Gastrocnemius medialis (tissue), 4 donors: ENCODE measurements at regions not wholly inside any gene's neighbourhood (a gene's known extent, or its start where the extent isn't known, plus 50 kb on each side); places are given as distances from the start of the nearest gene placed in this dataset.
A peak's percentile ranks its signal among the peaks of the same experiment; 100 is the strongest.

Experiments used
- ATAC-seq, 2 donors: fragments of 150-250 bp; one replicate each; pipeline ENCODE4 v1.9.1; 2016
- DNase-seq, 2 donors: peaks; one replicate each; pipeline ENCODE4 v3.0.0-alpha.2; 2019
- H3K27ac ChIP-seq, 4 donors: fragments of 200-600 bp; sonication (generic); 1 replicate in 1 of 4; 2 replicates in 3 of 4; pipeline ENCODE4 v1.5.1; 2016 to 2018; ENCODE audit warnings: mild to moderate bottlenecking in 2 of 4, moderate library complexity in 1 of 4
- H3K27me3 ChIP-seq, 3 donors: fragments of 200-600 bp; sonication (generic) in 2 of 3; 1 replicate in 1 of 3; 2 replicates in 2 of 3; pipeline versions ENCODE4 v1.5.1 to v1.6.0; 2016 to 2019; ENCODE audit warnings: mild to moderate bottlenecking in 1 of 3, moderate library complexity in 1 of 3
- H3K36me3 ChIP-seq, 2 donors: fragments of 200-600 bp; sonication (generic) in 1 of 2; one replicate each; pipeline ENCODE4 v1.5.1; 2017 to 2018
- H3K4me1 ChIP-seq, 2 donors: fragments of 200-600 bp; sonication (generic) in 1 of 2; one replicate each; pipeline ENCODE4 v1.5.1; 2016 to 2017; ENCODE audit warnings: mild to moderate bottlenecking in 2 of 2
- H3K4me3 ChIP-seq, 4 donors: fragments of 200-600 bp; sonication (generic) in 3 of 4; 1 replicate in 1 of 4; 2 replicates in 3 of 4; pipeline ENCODE4 v1.5.1; 2016 to 2019; ENCODE audit warnings: mild to moderate bottlenecking in 2 of 4
- H3K9me3 ChIP-seq, 3 donors: fragments of 200-600 bp; sonication (generic) in 2 of 3; 1 replicate in 1 of 3; 2 replicates in 2 of 3; pipeline ENCODE4 v1.5.1; 2016 to 2019
- CTCF ChIP-seq, 5 experiments: fragments of 450-650 bp in 3 of 5; fragments of 200-600 bp in 2 of 5; sonication (generic) in 2 of 5; IDR thresholded peaks in 4 of 5; conservative IDR thresholded peaks in 1 of 5; 1 replicate in 4 of 5; 2 replicates in 1 of 5; pipeline ENCODE4 v1.5.1; 2016 to 2019; ENCODE audit warnings: antibody characterized with exemption in 5 of 5, mild to moderate bottlenecking in 3 of 5, moderate library complexity in 3 of 5
- POLR2A ChIP-seq, 2 donors: fragments of 450-650 bp; IDR thresholded peaks; one replicate each; pipeline ENCODE4 v1.6.1; 2017; ENCODE audit warnings: antibody characterized with exemption in 2 of 2, mild to moderate bottlenecking in 2 of 2, moderate library complexity in 2 of 2
- in situ Hi-C, 4 donors: fragments of 200-750 bp; cut with MboI; loops; one replicate each; pipeline versions ENCODE4 v1.15.0 to v1.8.0; 2017; ENCODE audit warnings: low sequenced_read_pairs in 4 of 4
- intact Hi-C: fragments of 100-400 bp; cut with DNase I; formaldehyde crosslinking; loops from one replicate; pipeline ENCODE4 v1.15.1; 2023; ENCODE audit warnings: low total_unique reads

GRCh38 chr11:110029714-110030113 is 63.5 kb upstream of the ZC3H12C start:
- Histone ChIP-seq H3K27ac (peak overlapping the region in 1 of 4 donors; percentile 37), H3K4me3 (no peak overlapping the region), H3K36me3 (no peaks in the 10 kb centered on the region), H3K4me1 (no peaks in the 10 kb centered on the region), H3K27me3 (no peaks in the 10 kb centered on the region), H3K9me3 (no peaks in the 10 kb centered on the region)
- no peak for DNase-seq
- intact Hi-C loops (no loop called here), in situ Hi-C loops (no loop called here)
- ATAC-seq: peak in 1 of 2 donors; percentile 54
- no peak for TF ChIP-seq POLR2A (IDR thresholded peaks at IDR 0.05)
- no peak for TF ChIP-seq CTCF (IDR thresholded peaks at IDR 0.05 in 4 of 5, conservative IDR thresholded peaks at IDR 0.05 in 1 of 5)

- no peaks in the 10 kb centered on the region for H3K4me1 ChIP-seq
- no peak overlapping the region for H3K27ac ChIP-seq
- H3K36me3 ChIP-seq: no peaks in the 10 kb centered on the region
- TF ChIP-seq CTCF (IDR thresholded peaks at IDR 0.05 in 4 of 5, conservative IDR thresholded peaks at IDR 0.05 in 1 of 5) (no peak), POLR2A (IDR thresholded peaks at IDR 0.05) (no peak)
- no peak for DNase-seq
- ATAC-seq: no peak
- in situ Hi-C loops: no loop called here
- H3K9me3 ChIP-seq: no peaks in the 10 kb centered on the region
- no peak overlapping the region for H3K4me3 ChIP-seq
- intact Hi-C loops: no loop called here
- no peaks in the 10 kb centered on the region for H3K27me3 ChIP-seq
These were observed 62.0 kb upstream of the ZC3H12C start for GRCh38 chr11:110031171-110031570.

- TF ChIP-seq CTCF (IDR thresholded peaks at IDR 0.05 in 4 of 5, conservative IDR thresholded peaks at IDR 0.05 in 1 of 5): no peak
- no peak for TF ChIP-seq POLR2A (IDR thresholded peaks at IDR 0.05)
- Histone ChIP-seq H3K9me3 (no peaks in the 10 kb centered on the region), H3K36me3 (no peaks in the 10 kb centered on the region), H3K27me3 (no peaks in the 10 kb centered on the region), H3K27ac (no peak overlapping the region), H3K4me1 (no peaks in the 10 kb centered on the region), H3K4me3 (no peak overlapping the region)
- ATAC-seq: no peak
- in situ Hi-C loops: no loop called here
- DNase-seq: no peak
- intact Hi-C loops: no loop called here
These were observed 60.9 kb upstream of the ZC3H12C start for GRCh38 chr11:110032259-110032658.

- Histone ChIP-seq H3K27me3 (no peaks in the 10 kb centered on the region), H3K36me3 (no peaks in the 10 kb centered on the region), H3K27ac (no peak overlapping the region), H3K4me3 (no peak overlapping the region), H3K9me3 (no peaks in the 10 kb centered on the region), H3K4me1 (no peaks in the 10 kb centered on the region)
- in situ Hi-C loops: no loop called here
- no peak for DNase-seq
- ATAC-seq: no peak
- intact Hi-C loops: no loop called here
- TF ChIP-seq CTCF (IDR thresholded peaks at IDR 0.05 in 4 of 5, conservative IDR thresholded peaks at IDR 0.05 in 1 of 5) (no peak), POLR2A (IDR thresholded peaks at IDR 0.05) (no peak)
These were observed 60.1 kb upstream of the ZC3H12C start for GRCh38 chr11:110032957-110033570.

- Histone ChIP-seq H3K36me3 (no peaks in the 10 kb centered on the region), H3K4me3 (no peak overlapping the region), H3K4me1 (no peaks in the 10 kb centered on the region), H3K27me3 (no peaks in the 10 kb centered on the region), H3K27ac (no peak overlapping the region), H3K9me3 (no peaks in the 10 kb centered on the region)
- ATAC-seq (no peak), DNase-seq (no peak)
- intact Hi-C loops: no loop called here
- TF ChIP-seq CTCF (IDR thresholded peaks at IDR 0.05 in 4 of 5, conservative IDR thresholded peaks at IDR 0.05 in 1 of 5) (no peak), POLR2A (IDR thresholded peaks at IDR 0.05) (no peak)
- in situ Hi-C loops: no loop called here
These were observed 58.4 kb upstream of the ZC3H12C start for GRCh38 chr11:110034806-110035205.
